ENCODE measurements at regions not wholly inside any gene's neighbourhood (a gene's known extent, or its start where the extent isn't known, plus 50 kb on each side); places are given as distances from the start of the nearest gene placed in this dataset.

GRCh38 chr2:19569300-19569791 is 210.9 kb upstream of the OSR1 start:
- Histone ChIP-seq H3K4me3 (ENCODE audit: control insufficient read depth in 1 of 7, extremely low read depth in 1 of 7, insufficient read depth in 4 of 7, low read depth in 2 of 7, low read length in 6 of 7) (no peak overlapping the region), H3K27ac (ENCODE audit: insufficient read depth in 1 of 2, low read depth in 1 of 2, low read length in 2 of 2, poor library complexity in 1 of 2, severe bottlenecking in 2 of 2) (no peak overlapping the region), H3K4me1 (ENCODE audit: control extremely low read depth in 1 of 4, control insufficient read depth in 4 of 4, insufficient read depth in 4 of 4, low read length in 3 of 4) (no peaks in the 10 kb centered on the region), H3K36me3 (ENCODE audit: control insufficient read depth in 4 of 4, insufficient read depth in 4 of 4, low read length in 3 of 4) (no peaks in the 10 kb centered on the region), H3K9me3 (ENCODE audit: control extremely low read depth in 1 of 5, control insufficient read depth in 4 of 5, insufficient read depth in 2 of 5, low read depth in 1 of 5, low read length in 4 of 5) (no peaks in the 10 kb centered on the region), H3K27me3 (replicated peaks in 2 of 5; ENCODE audit: control insufficient read depth in 4 of 5, insufficient read depth in 5 of 5, low read length in 4 of 5) (peaks cover 0 to 12% (median 2%) of the 10 kb centered on the region in 5 experiments)
- CTCF ChIA-PET, result no interaction called here
- WGBS (ENCODE audit: insufficient coverage), result 71% methylated on average over 3 of the region's 3 CpGs
- DNase-seq, result no peak
- POLR2A ChIA-PET, result no interaction called here

- ChIA-PET POLR2A (no interaction called here), CTCF (no interaction called here)
- no peaks in the 10 kb centered on the region for H3K4me1 ChIP-seq (ENCODE audit: control extremely low read depth in 1 of 4, control insufficient read depth in 4 of 4, insufficient read depth in 4 of 4, low read length in 3 of 4)
- H3K4me3 ChIP-seq (ENCODE audit: control insufficient read depth in 1 of 7, extremely low read depth in 1 of 7, insufficient read depth in 4 of 7, low read depth in 2 of 7, low read length in 6 of 7), result no peak overlapping the region
- WGBS (ENCODE audit: insufficient coverage), result 100% methylated on average over 4 of the region's 5 CpGs
- no peaks in the 10 kb centered on the region for H3K36me3 ChIP-seq (ENCODE audit: control insufficient read depth in 4 of 4, insufficient read depth in 4 of 4, low read length in 3 of 4)
- H3K9me3 ChIP-seq (ENCODE audit: control extremely low read depth in 1 of 5, control insufficient read depth in 4 of 5, insufficient read depth in 2 of 5, low read depth in 1 of 5, low read length in 4 of 5), result no peaks in the 10 kb centered on the region
- H3K27me3 ChIP-seq (replicated peaks in 2 of 5; ENCODE audit: control insufficient read depth in 4 of 5, insufficient read depth in 5 of 5, low read length in 4 of 5), result peaks cover 0 to 7% (median 2%) of the 10 kb centered on the region in 5 experiments
- no peak for DNase-seq
- H3K27ac ChIP-seq (ENCODE audit: insufficient read depth in 1 of 2, low read depth in 1 of 2, low read length in 2 of 2, poor library complexity in 1 of 2, severe bottlenecking in 2 of 2), result no peak overlapping the region
Measured at GRCh38 chr2:19568809-19569208, 210.4 kb upstream of the OSR1 start.

DNA sequence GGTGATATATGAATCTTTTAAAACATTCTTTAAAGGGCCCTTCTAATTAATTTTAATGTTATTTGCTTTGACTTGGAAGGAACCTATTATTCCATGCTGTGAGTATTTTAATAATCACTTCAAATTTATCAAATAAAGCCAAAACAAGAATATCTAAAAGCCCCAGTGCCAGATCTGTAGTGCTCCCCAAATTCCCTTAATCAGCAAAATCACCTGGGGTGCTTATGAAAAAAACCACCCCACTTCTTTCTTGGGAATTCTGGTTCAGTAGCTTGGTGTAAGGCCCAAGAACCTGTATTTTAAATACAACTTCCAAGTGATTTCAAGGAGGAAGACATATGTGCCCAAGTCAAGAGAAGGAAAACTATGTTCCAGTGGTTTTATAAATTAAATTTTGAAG is 202.4 kb upstream of the OSR1 start:
- ChIA-PET CTCF (no interaction called here), POLR2A (no interaction called here)
- no peak for DNase-seq
- H3K9me3 ChIP-seq (ENCODE audit: control extremely low read depth in 1 of 5, control insufficient read depth in 4 of 5, insufficient read depth in 2 of 5, low read depth in 1 of 5, low read length in 4 of 5), result no peaks in the 10 kb centered on the region
- no peak overlapping the region for H3K27ac ChIP-seq (ENCODE audit: insufficient read depth in 1 of 2, low read depth in 1 of 2, low read length in 2 of 2, poor library complexity in 1 of 2, severe bottlenecking in 2 of 2)
- H3K36me3 ChIP-seq (ENCODE audit: control insufficient read depth in 4 of 4, insufficient read depth in 4 of 4, low read length in 3 of 4), result no peaks in the 10 kb centered on the region
- H3K27me3 ChIP-seq (replicated peaks in 2 of 5; ENCODE audit: control insufficient read depth in 4 of 5, insufficient read depth in 5 of 5, low read length in 4 of 5), result peaks cover 0 to 7% (median 2%) of the 10 kb centered on the region in 5 experiments
- no peaks in the 10 kb centered on the region for H3K4me1 ChIP-seq (ENCODE audit: control extremely low read depth in 1 of 4, control insufficient read depth in 4 of 4, insufficient read depth in 4 of 4, low read length in 3 of 4)
- H3K4me3 ChIP-seq (ENCODE audit: control insufficient read depth in 1 of 7, extremely low read depth in 1 of 7, insufficient read depth in 4 of 7, low read depth in 2 of 7, low read length in 6 of 7), result no peak overlapping the region

DNA sequence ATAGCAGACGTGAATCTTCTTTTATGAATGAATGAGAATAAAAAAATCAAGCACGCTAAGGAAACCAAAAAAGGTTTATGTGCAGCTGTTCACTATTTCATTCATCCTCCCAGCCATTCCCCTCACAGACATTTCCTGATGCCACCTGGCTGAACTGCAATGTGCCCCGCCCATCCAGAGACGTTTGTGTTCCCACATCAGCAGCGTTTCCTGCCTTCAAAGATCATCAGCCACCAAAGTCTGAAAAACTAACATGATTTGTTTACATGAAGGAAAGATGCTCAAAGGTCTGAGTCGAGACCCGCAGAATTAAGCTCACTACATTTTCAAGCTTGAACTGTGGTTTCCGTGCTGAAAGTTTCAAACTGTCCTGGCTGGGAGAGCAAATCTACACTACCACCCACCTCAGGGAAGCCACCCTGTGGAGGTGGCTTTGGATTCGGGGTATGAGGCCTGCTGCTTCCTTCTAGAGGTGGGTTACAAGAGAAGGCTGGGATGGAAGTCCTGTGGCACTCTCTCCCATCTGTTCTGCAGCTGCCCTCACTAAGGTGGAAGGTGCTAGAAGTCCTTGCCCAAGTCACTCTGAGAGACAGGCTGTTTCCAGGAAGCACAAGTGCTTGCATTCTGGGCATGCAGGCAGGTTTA is 201.3 kb upstream of the OSR1 start:
- 70% methylated on average over 4 of the region's 9 CpGs for WGBS (ENCODE audit: insufficient coverage)
- ChIA-PET CTCF (no interaction called here), POLR2A (no interaction called here)
- H3K36me3 ChIP-seq (ENCODE audit: control insufficient read depth in 4 of 4, insufficient read depth in 4 of 4, low read length in 3 of 4), result no peaks in the 10 kb centered on the region
- DNase-seq, result no peak
- H3K9me3 ChIP-seq (ENCODE audit: control extremely low read depth in 1 of 5, control insufficient read depth in 4 of 5, insufficient read depth in 2 of 5, low read depth in 1 of 5, low read length in 4 of 5), result no peaks in the 10 kb centered on the region
- no peaks in the 10 kb centered on the region for H3K4me1 ChIP-seq (ENCODE audit: control extremely low read depth in 1 of 4, control insufficient read depth in 4 of 4, insufficient read depth in 4 of 4, low read length in 3 of 4)
- no peak overlapping the region for H3K4me3 ChIP-seq (ENCODE audit: control insufficient read depth in 1 of 7, extremely low read depth in 1 of 7, insufficient read depth in 4 of 7, low read depth in 2 of 7, low read length in 6 of 7)
- H3K27me3 ChIP-seq (replicated peaks in 2 of 5; ENCODE audit: control insufficient read depth in 4 of 5, insufficient read depth in 5 of 5, low read length in 4 of 5), result peaks cover 0 to 7% (median 2%) of the 10 kb centered on the region in 5 experiments
- no peak overlapping the region for H3K27ac ChIP-seq (ENCODE audit: insufficient read depth in 1 of 2, low read depth in 1 of 2, low read length in 2 of 2, poor library complexity in 1 of 2, severe bottlenecking in 2 of 2)

DNA sequence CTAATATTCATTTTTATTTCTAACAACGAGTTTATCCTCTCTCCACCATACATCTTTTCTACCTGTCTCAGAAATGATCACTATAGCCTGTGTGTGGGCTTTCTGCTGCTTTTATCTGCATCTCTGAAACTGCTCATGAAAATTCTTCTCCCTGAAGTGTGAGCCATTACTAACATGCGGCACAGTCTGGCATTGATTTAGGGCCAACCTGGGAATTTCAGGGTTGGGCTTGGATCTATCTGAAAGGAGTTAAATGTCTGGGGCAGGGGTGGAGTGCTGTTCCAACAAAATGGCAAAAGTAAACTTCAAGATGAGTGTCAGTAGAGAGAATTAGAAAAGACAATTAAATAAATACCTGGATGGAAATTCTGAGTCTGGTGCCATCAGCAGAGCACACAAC is 198.2 kb upstream of the OSR1 start:
- H3K9me3 ChIP-seq (ENCODE audit: control extremely low read depth in 1 of 5, control insufficient read depth in 4 of 5, insufficient read depth in 2 of 5, low read depth in 1 of 5, low read length in 4 of 5), result no peaks in the 10 kb centered on the region
- H3K4me3 ChIP-seq (ENCODE audit: control insufficient read depth in 1 of 7, extremely low read depth in 1 of 7, insufficient read depth in 4 of 7, low read depth in 2 of 7, low read length in 6 of 7), result no peak overlapping the region
- POLR2A ChIA-PET, result no interaction called here
- 100% methylated on average over 2 of the region's 2 CpGs for WGBS (ENCODE audit: insufficient coverage)
- no peaks in the 10 kb centered on the region for H3K4me1 ChIP-seq (ENCODE audit: control extremely low read depth in 1 of 4, control insufficient read depth in 4 of 4, insufficient read depth in 4 of 4, low read length in 3 of 4)
- H3K27me3 ChIP-seq (replicated peaks in 2 of 5; ENCODE audit: control insufficient read depth in 4 of 5, insufficient read depth in 5 of 5, low read length in 4 of 5), result peaks cover 0 to 6% (median 0%) of the 10 kb centered on the region in 5 experiments
- CTCF ChIA-PET, result no interaction called here
- no peaks in the 10 kb centered on the region for H3K36me3 ChIP-seq (ENCODE audit: control insufficient read depth in 4 of 4, insufficient read depth in 4 of 4, low read length in 3 of 4)
- DNase-seq, result no peak
- H3K27ac ChIP-seq (ENCODE audit: insufficient read depth in 1 of 2, low read depth in 1 of 2, low read length in 2 of 2, poor library complexity in 1 of 2, severe bottlenecking in 2 of 2), result no peak overlapping the region

DNA sequence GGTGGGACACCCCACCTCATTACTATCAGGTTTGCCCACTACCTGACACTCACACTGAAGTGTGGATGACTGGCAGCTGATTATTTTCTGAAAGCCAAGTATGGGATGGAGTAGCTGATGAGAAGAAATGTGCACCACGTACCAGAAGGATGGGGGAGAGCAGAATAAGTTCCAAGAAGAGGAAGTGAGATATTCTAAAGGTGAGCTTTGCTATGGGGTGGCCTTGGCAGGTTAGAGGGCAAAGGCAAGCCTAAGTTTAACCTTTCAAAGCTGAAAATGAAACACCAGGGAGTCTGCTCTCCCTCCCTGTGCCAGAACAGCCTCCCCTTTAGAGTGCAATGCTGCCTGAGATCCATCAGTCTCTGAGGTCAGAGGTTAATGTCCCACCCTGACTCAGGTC is 196.1 kb upstream of the OSR1 start:
- 100% methylated on average over 1 of the region's 1 CpG for WGBS (ENCODE audit: insufficient coverage)
- ChIA-PET CTCF (no interaction called here), POLR2A (no interaction called here)
- Histone ChIP-seq H3K27me3 (replicated peaks in 2 of 5; ENCODE audit: control insufficient read depth in 4 of 5, insufficient read depth in 5 of 5, low read length in 4 of 5) (peaks cover 0 to 4% (median 0%) of the 10 kb centered on the region in 5 experiments), H3K9me3 (ENCODE audit: control extremely low read depth in 1 of 5, control insufficient read depth in 4 of 5, insufficient read depth in 2 of 5, low read depth in 1 of 5, low read length in 4 of 5) (peaks cover 0 to 4% (median 0%) of the 10 kb centered on the region in 5 experiments), H3K27ac (ENCODE audit: insufficient read depth in 1 of 2, low read depth in 1 of 2, low read length in 2 of 2, poor library complexity in 1 of 2, severe bottlenecking in 2 of 2) (no peak overlapping the region), H3K4me3 (ENCODE audit: control insufficient read depth in 1 of 7, extremely low read depth in 1 of 7, insufficient read depth in 4 of 7, low read depth in 2 of 7, low read length in 6 of 7) (no peak overlapping the region), H3K36me3 (ENCODE audit: control insufficient read depth in 4 of 4, insufficient read depth in 4 of 4, low read length in 3 of 4) (no peaks in the 10 kb centered on the region), H3K4me1 (ENCODE audit: control extremely low read depth in 1 of 4, control insufficient read depth in 4 of 4, insufficient read depth in 4 of 4, low read length in 3 of 4) (no peaks in the 10 kb centered on the region)
- no peak for DNase-seq

GRCh38 chr2:19552270-19552669 is 193.8 kb upstream of the OSR1 start:
- Histone ChIP-seq H3K27ac (ENCODE audit: insufficient read depth in 1 of 2, low read depth in 1 of 2, low read length in 2 of 2, poor library complexity in 1 of 2, severe bottlenecking in 2 of 2) (no peak overlapping the region), H3K27me3 (replicated peaks in 2 of 5; ENCODE audit: control insufficient read depth in 4 of 5, insufficient read depth in 5 of 5, low read length in 4 of 5) (peaks cover 0 to 4% (median 0%) of the 10 kb centered on the region in 5 experiments), H3K4me1 (ENCODE audit: control extremely low read depth in 1 of 4, control insufficient read depth in 4 of 4, insufficient read depth in 4 of 4, low read length in 3 of 4) (no peaks in the 10 kb centered on the region), H3K36me3 (ENCODE audit: control insufficient read depth in 4 of 4, insufficient read depth in 4 of 4, low read length in 3 of 4) (no peaks in the 10 kb centered on the region), H3K9me3 (ENCODE audit: control extremely low read depth in 1 of 5, control insufficient read depth in 4 of 5, insufficient read depth in 2 of 5, low read depth in 1 of 5, low read length in 4 of 5) (peaks cover 0 to 4% (median 0%) of the 10 kb centered on the region in 5 experiments), H3K4me3 (ENCODE audit: control insufficient read depth in 1 of 7, extremely low read depth in 1 of 7, insufficient read depth in 4 of 7, low read depth in 2 of 7, low read length in 6 of 7) (no peak overlapping the region)
- no peak for DNase-seq
- no CpG with 5 or more reads among the region's 1 CpG for WGBS (ENCODE audit: insufficient coverage)
- POLR2A ChIA-PET, result no interaction called here
- CTCF ChIA-PET, result no interaction called here
